ENCODE measurements at regions not wholly inside any gene's neighbourhood (a gene's known extent, or its start where the extent isn't known, plus 50 kb on each side); places are given as distances from the start of the nearest gene placed in this dataset.
A peak's percentile ranks its signal among the peaks of the same experiment; 100 is the strongest.

DNA sequence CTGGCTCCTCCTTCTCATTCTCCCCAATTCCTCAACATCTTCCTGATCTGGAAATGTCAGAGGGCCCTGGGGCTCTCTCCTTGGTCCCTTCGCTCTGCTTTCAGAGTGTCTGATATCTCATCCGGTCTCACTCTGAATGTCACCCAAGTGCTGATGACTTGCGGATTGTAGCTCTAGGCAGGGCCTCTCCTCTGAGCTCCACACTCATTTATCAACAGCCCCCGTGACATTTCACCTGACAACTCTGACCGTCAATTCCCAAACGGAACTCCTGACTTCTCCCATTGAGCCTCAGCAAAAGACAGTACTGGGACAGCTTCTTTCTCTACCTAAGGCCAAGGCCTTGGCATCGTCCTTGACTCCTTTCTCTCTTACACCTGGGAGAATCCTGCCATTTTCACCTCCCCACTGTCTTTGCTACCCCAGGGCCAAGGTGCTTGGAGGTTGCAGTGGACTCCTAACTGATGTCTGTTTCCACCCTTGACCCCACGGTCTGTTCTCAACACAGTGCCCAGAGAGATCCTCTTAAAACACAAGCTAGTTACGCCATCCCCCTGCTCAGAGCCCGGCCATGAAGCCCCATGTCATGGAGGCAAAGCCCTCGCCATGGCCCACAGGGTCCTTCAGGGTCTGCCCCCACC is 57.5 kb upstream of the THY1 start:
- intact Hi-C loops (cut with DNase I), result loop anchor here (1.0 to 5.0 kb wide), 5 partner anchors 54 to 687 kb away; partner anchors contain the start of gene NECTIN1
- peak in 1 of 10 donors; percentile 8 for DNase-seq

DNA sequence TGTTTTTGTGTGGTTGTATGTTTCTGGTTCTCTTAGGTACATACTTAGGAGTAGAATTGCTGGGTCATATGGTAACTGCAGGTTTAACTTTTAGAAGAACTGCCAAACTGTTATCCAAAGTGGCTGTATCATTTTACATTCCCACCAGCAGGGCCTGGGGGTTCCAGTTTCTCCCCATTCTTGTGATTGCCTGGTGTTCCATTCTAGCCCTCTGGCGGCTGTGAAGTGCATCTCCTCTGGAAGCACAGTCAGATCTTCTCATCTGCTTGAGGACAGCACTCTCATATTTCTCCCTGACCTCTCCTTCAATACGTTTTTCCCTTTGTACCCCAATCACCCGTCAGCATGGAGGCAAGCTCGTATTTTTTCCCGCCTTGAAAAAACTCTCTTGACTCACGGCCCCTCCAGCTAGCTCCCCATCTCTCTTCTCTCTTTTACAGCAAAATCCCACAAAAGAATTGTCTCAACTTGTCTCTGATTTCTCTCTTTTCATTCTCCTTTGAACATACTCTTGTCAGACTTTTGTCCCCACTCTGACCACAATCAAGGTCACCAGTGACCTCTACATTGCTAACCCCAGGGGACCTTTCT is 56.8 kb upstream of the THY1 start:
- DNase-seq, result peak in 1 of 10 donors; percentile 39
- intact Hi-C loops (cut with DNase I), result loop anchor here (2.0 to 5.0 kb wide), 4 partner anchors 188 to 688 kb away; partner anchors contain the start of gene NECTIN1

DNA sequence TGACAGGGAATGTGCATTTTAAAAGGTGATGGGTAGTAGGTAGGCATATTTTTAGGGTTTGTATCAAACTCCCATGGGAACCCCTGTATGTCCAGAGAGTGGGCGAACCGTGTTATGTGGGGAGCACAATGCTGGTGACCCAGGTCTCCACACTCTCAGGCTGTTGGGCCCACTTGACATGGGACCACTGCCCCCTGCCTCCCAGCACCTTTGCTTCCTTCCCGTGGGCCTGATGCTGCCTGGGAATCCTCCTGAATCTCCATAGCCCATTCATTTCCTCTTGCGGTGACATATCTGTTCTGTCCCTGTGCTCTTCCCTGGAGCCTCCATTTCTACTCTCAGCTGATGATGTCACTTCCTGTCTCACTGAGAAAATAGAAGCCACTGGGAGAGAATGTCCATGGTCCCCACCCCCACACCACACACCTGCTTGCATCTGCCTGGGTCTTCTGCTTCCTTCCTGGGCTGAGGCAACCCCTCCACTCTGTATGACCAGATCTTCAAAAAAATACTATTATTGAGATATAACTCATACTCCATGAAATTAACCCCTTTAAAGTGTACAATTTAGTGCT is 55.8 kb upstream of the THY1 start:
- intact Hi-C loops (cut with DNase I), result no loop called here
- DNase-seq, result peak in 1 of 10 donors; percentile 68

DNA sequence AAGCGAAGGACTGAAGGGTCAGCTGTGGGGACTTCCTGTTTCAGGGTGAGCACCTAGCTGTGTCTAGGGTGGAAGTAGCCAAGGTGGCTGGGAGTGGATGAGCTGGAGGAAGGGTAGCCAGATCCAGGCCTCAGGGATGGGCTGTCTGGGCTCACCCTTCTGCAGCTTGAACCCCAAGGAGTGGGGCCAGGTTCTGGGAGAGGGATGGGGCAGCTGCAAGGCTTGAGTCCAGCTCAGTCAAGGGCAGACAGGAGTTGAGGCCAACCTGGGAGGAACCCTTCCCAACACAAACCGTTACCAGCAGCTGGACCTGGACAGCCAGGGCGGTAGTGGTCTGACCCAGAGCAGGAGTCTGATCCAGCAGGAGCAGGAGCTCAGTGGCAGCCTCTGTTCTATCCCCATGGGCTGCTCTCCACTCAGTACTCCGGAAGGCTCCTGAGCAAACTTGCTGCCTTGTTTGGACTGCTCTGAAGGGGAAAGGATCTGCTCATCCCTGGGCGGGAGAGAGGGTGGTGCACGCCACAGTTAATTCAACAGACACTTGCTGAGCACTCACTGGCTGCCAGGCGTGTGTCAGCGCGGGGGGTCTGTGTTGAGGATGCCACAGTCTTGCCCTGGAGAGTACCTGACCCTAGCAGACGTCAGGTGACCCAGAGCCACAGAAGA is 53.8 kb upstream of the THY1 start:
- intact Hi-C loops (cut with DNase I), result no loop called here
- peak in 1 of 10 donors; percentile 22 for DNase-seq

DNA sequence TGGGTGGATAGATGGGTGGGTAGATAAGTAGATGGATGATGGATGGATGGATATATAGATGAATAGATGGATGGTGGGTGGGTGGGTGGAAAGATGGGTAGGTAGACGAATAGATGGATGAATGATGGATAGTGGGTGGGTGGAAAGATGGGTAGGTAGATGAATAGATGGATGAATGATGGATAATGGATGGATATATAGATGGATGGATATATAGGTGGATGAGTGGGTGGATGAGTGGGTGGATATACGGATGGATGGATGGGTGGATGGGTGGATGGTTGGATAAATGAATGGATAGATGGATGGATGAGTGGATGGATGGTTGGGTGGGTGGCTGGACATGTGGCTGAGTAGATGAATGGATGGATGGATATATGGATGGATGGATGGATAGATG is 53.1 kb upstream of the THY1 start:
- intact Hi-C loops (cut with DNase I), result no loop called here
- no peak for DNase-seq

DNA sequence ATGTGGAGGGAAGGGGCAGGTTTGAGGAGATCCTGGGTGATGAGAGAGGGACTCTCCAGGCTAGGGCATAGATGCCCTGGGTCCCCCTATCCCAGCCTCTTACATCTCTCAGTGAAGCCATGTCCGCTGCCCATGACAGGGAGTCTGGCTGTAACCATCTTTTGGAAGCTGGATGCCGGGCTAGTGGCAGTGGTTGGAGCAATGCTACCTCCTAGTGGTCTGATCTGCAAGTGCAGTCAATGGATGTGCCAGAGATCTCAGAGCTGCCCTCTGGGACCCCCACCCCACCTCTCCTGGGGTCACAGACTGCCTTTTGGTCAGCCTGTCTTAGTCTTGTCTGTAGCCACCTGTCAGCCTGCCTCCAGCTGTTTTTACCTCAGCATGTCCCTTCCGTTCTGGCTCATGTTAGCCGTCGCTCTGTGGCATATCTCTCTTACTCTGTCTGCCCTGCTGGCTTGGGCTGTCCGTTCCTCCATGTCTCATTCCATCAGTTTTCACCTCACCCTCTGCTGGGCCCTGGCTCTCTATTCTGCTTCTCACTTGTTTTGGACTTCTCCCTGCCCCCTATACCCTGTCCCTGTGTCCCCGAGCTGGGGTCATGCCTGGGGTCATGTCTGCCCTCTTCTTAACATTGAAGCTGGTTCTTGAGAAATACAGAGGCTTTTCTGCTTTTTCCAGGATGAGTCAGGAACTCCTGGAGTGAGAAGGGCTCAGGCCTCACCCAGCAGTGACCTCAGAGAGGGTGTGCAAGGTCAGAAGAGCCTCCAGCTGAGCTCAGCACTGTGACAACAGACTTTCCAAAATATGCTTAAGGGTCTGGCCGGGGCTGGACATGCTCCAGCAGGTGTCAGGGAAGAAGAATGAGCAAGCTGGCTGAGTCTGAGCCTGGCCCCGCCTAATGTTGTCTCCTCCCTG is 52.0 kb upstream of the THY1 start:
- peak; percentile 42 to 97 (median 81) for DNase-seq
- intact Hi-C loops (cut with DNase I), result loop anchor here (2.0 to 5.0 kb wide), 3 partner anchors 53 to 118 kb away; partner anchors contain the start of genes THY1 and USP2

DNA sequence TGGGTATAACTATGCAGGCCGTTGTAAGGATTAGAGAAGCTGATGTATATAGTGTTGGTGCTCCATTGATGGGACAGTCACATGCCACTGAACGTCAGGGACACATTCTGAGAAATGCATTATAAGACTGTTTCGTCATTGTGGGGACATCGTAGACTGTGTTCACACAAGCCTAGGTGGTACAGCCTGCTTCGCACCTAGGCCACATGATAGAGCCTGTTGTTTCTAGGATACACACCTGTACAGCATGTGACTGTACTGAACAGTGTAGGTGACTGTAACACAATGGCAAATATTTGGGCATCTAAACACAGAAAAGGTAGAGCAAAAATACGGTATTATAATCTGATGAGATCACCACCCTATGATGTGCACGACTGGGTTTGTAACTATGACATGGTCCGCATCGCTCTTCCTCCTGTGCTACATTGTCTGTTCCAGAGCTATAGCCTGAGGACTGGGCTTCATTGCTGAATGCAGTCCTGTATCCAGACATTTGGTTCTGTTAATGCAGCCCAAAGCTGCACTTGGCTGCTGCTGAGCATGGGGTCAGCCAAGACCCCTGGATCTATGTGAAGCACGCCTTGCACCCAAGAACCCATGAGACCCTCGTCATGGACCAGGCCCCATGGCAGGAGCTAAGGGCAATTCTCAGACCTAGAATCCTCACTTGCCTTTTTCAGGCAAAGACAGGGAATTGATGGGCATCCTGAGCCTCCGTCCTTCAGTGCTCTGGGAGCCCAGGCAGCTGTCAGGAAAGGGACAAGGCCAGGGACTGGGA is 51.1 kb upstream of the THY1 start:
- intact Hi-C loops (cut with DNase I), result loop anchor here (2.0 to 5.0 kb wide), 3 partner anchors 52 to 117 kb away; partner anchors contain the start of genes THY1 and USP2

DNA sequence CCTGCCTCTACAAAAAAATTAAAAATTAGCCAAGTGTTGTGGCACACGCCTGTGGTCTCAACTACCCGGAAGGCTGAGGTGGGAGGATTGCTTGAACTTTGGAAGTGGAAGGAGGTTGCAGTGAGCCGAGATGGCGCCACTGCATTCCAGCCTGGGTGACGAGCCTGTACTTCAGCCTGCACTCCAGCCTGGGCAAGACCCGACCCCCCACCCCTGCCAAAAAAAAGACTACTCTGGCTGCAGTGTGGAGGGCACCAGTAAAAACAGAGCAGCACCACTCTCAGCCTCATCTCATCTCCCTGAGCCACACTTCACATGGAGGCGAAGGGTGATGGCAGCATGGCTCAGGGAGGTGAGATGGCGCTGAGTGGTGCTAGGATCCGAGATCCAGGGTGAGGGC is 50.3 kb upstream of the THY1 start:
- intact Hi-C loops (cut with DNase I), result loop anchor here (5.0 kb wide), 1 partner anchor 51 kb away; the partner anchor contains the start of gene THY1
- no peak for DNase-seq

More for the DNA sequence above, 51.1 kb upstream of the THY1 start:
- DNase-seq, result no peak

DNA sequence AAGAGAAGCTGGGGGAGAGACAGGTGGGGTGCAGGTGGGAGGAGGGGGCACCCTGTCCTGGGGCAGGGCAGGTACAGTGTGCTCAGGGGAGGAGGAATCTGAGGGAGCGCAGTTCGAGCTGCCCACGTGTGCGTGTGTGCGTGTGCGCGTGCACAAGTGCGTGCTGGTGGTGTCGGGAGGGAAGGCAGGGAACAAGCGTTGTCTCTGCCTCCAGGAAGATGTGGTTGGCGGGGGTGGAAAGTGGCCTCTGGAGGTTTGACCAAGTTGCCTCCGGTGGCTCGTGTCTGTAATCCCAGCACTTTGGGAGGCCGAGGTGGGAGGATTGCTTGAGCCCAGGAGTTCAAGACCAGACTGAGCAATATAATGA is 49.9 kb upstream of the THY1 start:
- no peak for DNase-seq
- intact Hi-C loops (cut with DNase I), result loop anchor here (5.0 kb wide), 1 partner anchor 51 kb away; the partner anchor contains the start of gene THY1

All from posterior cingulate gyrus (tissue), 11 donors.